ENCODE measurements at regions not wholly inside any gene's neighbourhood (a gene's known extent, or its start where the extent isn't known, plus 50 kb on each side); places are given as distances from the start of the nearest gene placed in this dataset.

GRCh38 chrX:39399387-39399786 lies 598.1 kb downstream of the MID1IP1 start:
- no peak overlapping the region for H3K4me3 ChIP-seq (ENCODE audit: low read depth, low read length)
- ChIA-PET CTCF (no interaction called here), POLR2A (no interaction called here)
- no peak for TF ChIP-seq CTCF (IDR thresholded peaks at IDR 0.05; ENCODE audit: insufficient read depth, low read length, missing control alignments)
- DNase-seq (ENCODE audit: low read depth, low spot score), result no peak

GRCh38 chrX:39401483-39402110 lies 600.3 kb downstream of the MID1IP1 start:
- CTCF ChIA-PET, result no interaction called here
- H3K4me3 ChIP-seq (ENCODE audit: low read depth, low read length), result no peak overlapping the region
- DNase-seq (ENCODE audit: low read depth, low spot score), result no peak
- POLR2A ChIA-PET, result no interaction called here
- no peak for TF ChIP-seq CTCF (IDR thresholded peaks at IDR 0.05; ENCODE audit: insufficient read depth, low read length, missing control alignments)

GRCh38 chrX:39402158-39402557 lies 600.9 kb downstream of the MID1IP1 start:
- ChIA-PET CTCF (no interaction called here), POLR2A (no interaction called here)
- H3K4me3 ChIP-seq (ENCODE audit: low read depth, low read length), result no peak overlapping the region
- no peak for TF ChIP-seq CTCF (IDR thresholded peaks at IDR 0.05; ENCODE audit: insufficient read depth, low read length, missing control alignments)
- no peak for DNase-seq (ENCODE audit: low read depth, low spot score)

- H3K4me3 ChIP-seq (ENCODE audit: low read depth, low read length), result no peak overlapping the region
- DNase-seq (ENCODE audit: low read depth, low spot score), result no peak
- CTCF ChIA-PET, result no interaction called here
- POLR2A ChIA-PET, result no interaction called here
- no peak for TF ChIP-seq CTCF (IDR thresholded peaks at IDR 0.05; ENCODE audit: insufficient read depth, low read length, missing control alignments)
Observed at GRCh38 chrX:39406799-39407198, 605.5 kb downstream of the MID1IP1 start.

GRCh38 chrX:39409246-39409917 lies 608.1 kb downstream of the MID1IP1 start:
- CTCF ChIA-PET, result no interaction called here
- no peak for TF ChIP-seq CTCF (IDR thresholded peaks at IDR 0.05; ENCODE audit: insufficient read depth, low read length, missing control alignments)

GRCh38 chrX:39414290-39414854 lies 613.1 kb downstream of the MID1IP1 start:
- H3K4me3 ChIP-seq (ENCODE audit: low read depth, low read length), result no peak overlapping the region
- ChIA-PET CTCF (no interaction called here), POLR2A (no interaction called here)
- TF ChIP-seq CTCF (IDR thresholded peaks at IDR 0.05; ENCODE audit: insufficient read depth, low read length, missing control alignments), result no peak
- no peak for DNase-seq (ENCODE audit: low read depth, low spot score)

More at GRCh38 chrX:39409246-39409917, 608.1 kb downstream of the MID1IP1 start:
- H3K4me3 ChIP-seq (ENCODE audit: low read depth, low read length), result no peak overlapping the region
- no peak for DNase-seq (ENCODE audit: low read depth, low spot score)
- POLR2A ChIA-PET, result no interaction called here
